Calu3 (cell line): ENCODE measurements at regions not wholly inside any gene's neighbourhood (a gene's known extent, or its start where the extent isn't known, plus 50 kb on each side); places are given as distances from the start of the nearest gene placed in this dataset.

Experiments used
- BruUV-seq: library from RNA; stranded (reverse); fragments of 400-500 nt; replicated peaks from 2 replicates; lab custom pipeline; 2021; lab: Mats Ljungman, UMichigan
- CTCF ChIA-PET: fragments of 300-600 bp; sonication (Branson Sonifier 250); formaldehyde crosslinking; loops from one replicate; lab custom pipeline; 2022; ENCODE audit warnings: antibody characterized with exemption; lab: Charles Lee
- DNase-seq: peaks from one replicate; pipeline ENCODE4 v3.0.0; 2022
- H3K27ac Mint-ChIP-seq: one replicate; pipeline ENCODE4 v1.8.0; 2022; ENCODE audit warnings: mixed read lengths; ENCODE audit not compliant: unreplicated experiment
- H3K27me3 Mint-ChIP-seq: one replicate; pipeline ENCODE4 v1.8.0; 2022; ENCODE audit warnings: mixed read lengths; ENCODE audit not compliant: unreplicated experiment
- H3K36me3 Mint-ChIP-seq: one replicate; pipeline ENCODE4 v1.8.0; 2022; ENCODE audit warnings: mild to moderate bottlenecking, moderate library complexity, mixed read lengths; ENCODE audit not compliant: insufficient read depth, unreplicated experiment
- H3K4me1 Mint-ChIP-seq: one replicate; pipeline ENCODE4 v1.8.0; 2022; ENCODE audit warnings: mild to moderate bottlenecking, low read depth, mixed read lengths; ENCODE audit not compliant: unreplicated experiment
- H3K4me3 Mint-ChIP-seq: one replicate; pipeline ENCODE4 v1.8.0; 2022; ENCODE audit warnings: mild to moderate bottlenecking, low read depth, moderate library complexity, mixed read lengths; ENCODE audit not compliant: unreplicated experiment
- H3K9me3 Mint-ChIP-seq: one replicate; pipeline ENCODE4 v1.8.0; 2022; ENCODE audit warnings: low read depth, mixed read lengths; ENCODE audit not compliant: unreplicated experiment
- CTCF ChIP-seq: fragments of 200-600 bp; IDR thresholded peaks from one replicate; pipeline ENCODE4 v1.8.0; 2022; ENCODE audit warnings: antibody characterized with exemption; ENCODE audit not compliant: unreplicated experiment
- intact Hi-C: fragments of 100-400 bp; cut with micrococcal nuclease; formaldehyde crosslinking; loops from one replicate; pipeline ENCODE4 v1.10.0; 2022; ENCODE audit not compliant: unreplicated experiment

- Mint-ChIP-seq H3K36me3 (no peaks in the 10 kb centered on the region), H3K27ac (no peak overlapping the region), H3K4me3 (no peak overlapping the region), H3K27me3 (no peaks in the 10 kb centered on the region), H3K4me1 (no peaks in the 10 kb centered on the region), H3K9me3 (peaks cover 4% of the 10 kb centered on the region)
- CTCF ChIA-PET = no interaction called here
- DNase-seq = no peak
- BruUV-seq = no TSS peak
- no peak for TF ChIP-seq CTCF
- intact Hi-C loops = no loop called here
Measured at GRCh38 chr12:43261701-43262100, 290.3 kb downstream of the ADAMTS20 start.

GRCh38 chr12:43255522-43256111 is 296.4 kb downstream of the ADAMTS20 start:
- H3K4me3 Mint-ChIP-seq = no peak overlapping the region
- no peaks in the 10 kb centered on the region for H3K36me3 Mint-ChIP-seq
- intact Hi-C loops = no loop called here
- no peak overlapping the region for H3K27ac Mint-ChIP-seq
- H3K4me1 Mint-ChIP-seq = no peaks in the 10 kb centered on the region
- TF ChIP-seq CTCF = no peak
- H3K27me3 Mint-ChIP-seq = no peaks in the 10 kb centered on the region
- BruUV-seq = no TSS peak
- CTCF ChIA-PET = no interaction called here
- DNase-seq = no peak
- H3K9me3 Mint-ChIP-seq = no peaks in the 10 kb centered on the region

- Mint-ChIP-seq H3K9me3 (no peaks in the 10 kb centered on the region), H3K4me3 (no peak overlapping the region), H3K27ac (no peak overlapping the region), H3K4me1 (no peaks in the 10 kb centered on the region), H3K27me3 (no peaks in the 10 kb centered on the region), H3K36me3 (no peaks in the 10 kb centered on the region)
- no peak for DNase-seq
- CTCF ChIA-PET = interaction anchor here (0.7 kb wide), 1 partner anchor 10 kb away, joined by 3 read pairs; no protein-coding TSS in a partner anchor
- no TSS peak for BruUV-seq
- intact Hi-C loops = no loop called here
- TF ChIP-seq CTCF = no peak
Measured at GRCh38 chr12:43252585-43252984, 299.4 kb downstream of the ADAMTS20 start.

- no TSS peak for BruUV-seq
- CTCF ChIA-PET = no interaction called here
Measured at GRCh38 chr12:43245947-43246346, 306.1 kb downstream of the ADAMTS20 start.

More at GRCh38 chr12:43245947-43246346, 306.1 kb downstream of the ADAMTS20 start:
- Mint-ChIP-seq H3K27me3 (no peaks in the 10 kb centered on the region), H3K27ac (no peak overlapping the region), H3K4me1 (no peaks in the 10 kb centered on the region), H3K36me3 (no peaks in the 10 kb centered on the region), H3K9me3 (no peaks in the 10 kb centered on the region), H3K4me3 (no peak overlapping the region)
- DNase-seq = no peak
- intact Hi-C loops = no loop called here
- no peak for TF ChIP-seq CTCF
